ENCODE measurements at regions not wholly inside any gene's neighbourhood (a gene's known extent, or its start where the extent isn't known, plus 50 kb on each side); places are given as distances from the start of the nearest gene placed in this dataset.

GRCh38 chr2:193336781-193337180 lies 1142.0 kb upstream of the TMEFF2 start (continued):
- TF ChIP-seq RNF2 (IDR thresholded peaks at IDR 0.05; ENCODE audit: borderline replicate concordance, low read depth, low read length, missing control alignments, poor library complexity, severe bottlenecking) (no peak), MAX (IDR thresholded peaks at IDR 0.05) (no peak), CEBPB (IDR thresholded peaks at IDR 0.05; ENCODE audit: low read depth, low read length) (no peak), KDM1A (IDR thresholded peaks at IDR 0.05; ENCODE audit: borderline replicate concordance, low read length) (no peak), TBP (IDR thresholded peaks at IDR 0.05; ENCODE audit: low read depth, low read length) (no peak), E2F6 (IDR thresholded peaks at IDR 0.05) (no peak)
